ENCODE measurements at regions not wholly inside any gene's neighbourhood (a gene's known extent, or its start where the extent isn't known, plus 50 kb on each side); places are given as distances from the start of the nearest gene placed in this dataset.

DNA sequence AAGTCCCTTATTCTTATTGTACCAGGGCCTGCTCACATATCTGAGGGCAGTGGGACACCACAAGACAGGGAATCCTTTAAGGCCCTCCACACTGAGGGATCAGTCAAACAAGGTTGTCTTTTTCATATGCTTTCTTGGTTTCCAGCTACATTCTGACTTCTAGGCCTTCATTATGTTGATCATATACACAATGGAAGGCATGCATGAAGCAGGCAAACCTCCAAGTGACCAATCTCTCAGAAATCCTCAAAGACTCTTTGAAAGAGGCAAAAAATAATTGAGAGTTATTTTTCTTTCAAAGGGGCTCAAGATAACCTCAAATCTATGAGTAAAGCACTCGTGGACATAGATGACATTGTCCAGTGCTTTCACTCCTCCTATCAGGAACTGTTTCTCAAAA, 1195.9 kb upstream of the ACO1 start:
- TF ChIP-seq, protein P1, sequence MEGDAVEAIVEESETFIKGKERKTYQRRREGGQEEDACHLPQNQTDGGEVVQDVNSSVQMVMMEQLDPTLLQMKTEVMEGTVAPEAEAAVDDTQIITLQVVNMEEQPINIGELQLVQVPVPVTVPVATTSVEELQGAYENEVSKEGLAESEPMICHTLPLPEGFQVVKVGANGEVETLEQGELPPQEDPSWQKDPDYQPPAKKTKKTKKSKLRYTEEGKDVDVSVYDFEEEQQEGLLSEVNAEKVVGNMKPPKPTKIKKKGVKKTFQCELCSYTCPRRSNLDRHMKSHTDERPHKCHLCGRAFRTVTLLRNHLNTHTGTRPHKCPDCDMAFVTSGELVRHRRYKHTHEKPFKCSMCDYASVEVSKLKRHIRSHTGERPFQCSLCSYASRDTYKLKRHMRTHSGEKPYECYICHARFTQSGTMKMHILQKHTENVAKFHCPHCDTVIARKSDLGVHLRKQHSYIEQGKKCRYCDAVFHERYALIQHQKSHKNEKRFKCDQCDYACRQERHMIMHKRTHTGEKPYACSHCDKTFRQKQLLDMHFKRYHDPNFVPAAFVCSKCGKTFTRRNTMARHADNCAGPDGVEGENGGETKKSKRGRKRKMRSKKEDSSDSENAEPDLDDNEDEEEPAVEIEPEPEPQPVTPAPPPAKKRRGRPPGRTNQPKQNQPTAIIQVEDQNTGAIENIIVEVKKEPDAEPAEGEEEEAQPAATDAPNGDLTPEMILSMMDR (conservative IDR thresholded peaks at IDR 0.05) = no peak
- TF ChIP-seq ZFX (IDR thresholded peaks at IDR 0.05) = no peak

Measured in C4-2B (cell line).